ENCODE measurements at regions not wholly inside any gene's neighbourhood (a gene's known extent, or its start where the extent isn't known, plus 50 kb on each side); places are given as distances from the start of the nearest gene placed in this dataset.

- ChIA-PET CTCF (interaction anchor here (0.6 to 1.2 kb wide), 5 partner anchors 10 to 207 kb away, joined by 3 to 8 read pairs (median 4); no protein-coding TSS in a partner anchor), POLR2A (ENCODE audit: low non-redundant PET) (no interaction called here)
- no peak overlapping the region for H3K27ac ChIP-seq
- no peak for TF ChIP-seq CTCF (conservative IDR thresholded peaks at IDR 0.05; ENCODE audit: low read depth)
- DNase-seq (ENCODE audit: low spot score), result no peak
Observed at GRCh38 chr10:60649485-60650377, 128.5 kb upstream of the CDK1 start.

GRCh38 chr10:60648761-60649160, 129.5 kb upstream of the CDK1 start:
- no peak for DNase-seq (ENCODE audit: low spot score)
- no peak for TF ChIP-seq CTCF (conservative IDR thresholded peaks at IDR 0.05; ENCODE audit: low read depth)
- ChIA-PET POLR2A (ENCODE audit: low non-redundant PET) (no interaction called here), CTCF (interaction anchor here (0.6 to 1.2 kb wide), 6 partner anchors 11 to 509 kb away, joined by 3 to 8 read pairs (median 4); no protein-coding TSS in a partner anchor)
- H3K27ac ChIP-seq, result no peak overlapping the region

GRCh38 chr10:60646966-60647796, 131.1 kb upstream of the CDK1 start:
- ChIA-PET CTCF (interaction anchor here (0.6 to 1.6 kb wide), 7 partner anchors 17 to 643 kb away, joined by 3 to 17 read pairs (median 4); no protein-coding TSS in a partner anchor), POLR2A (ENCODE audit: low non-redundant PET) (no interaction called here)
- H3K27ac ChIP-seq, result no peak overlapping the region
- peak; percentile 69 for TF ChIP-seq CTCF (conservative IDR thresholded peaks at IDR 0.05; ENCODE audit: low read depth)
- DNase-seq (ENCODE audit: low spot score), result peak; percentile 44

- TF ChIP-seq CTCF (conservative IDR thresholded peaks at IDR 0.05; ENCODE audit: low read depth), result no peak
- ChIA-PET CTCF (interaction anchor here (0.6 to 1.6 kb wide), 3 partner anchors 122 to 205 kb away, joined by 4 to 17 read pairs (median 5); no protein-coding TSS in a partner anchor), POLR2A (ENCODE audit: low non-redundant PET) (interaction anchor here (0.7 kb wide), 1 partner anchor 1772 kb away, joined by 3 read pairs; no protein-coding TSS in a partner anchor)
- no peak for DNase-seq (ENCODE audit: low spot score)
- H3K27ac ChIP-seq, result no peak overlapping the region
Observed at GRCh38 chr10:60645980-60646379, 132.3 kb upstream of the CDK1 start.

- CTCF ChIA-PET, result no interaction called here
- DNase-seq (ENCODE audit: low spot score), result no peak
- no peak overlapping the region for H3K27ac ChIP-seq
- POLR2A ChIA-PET (ENCODE audit: low non-redundant PET), result no interaction called here
- TF ChIP-seq CTCF (conservative IDR thresholded peaks at IDR 0.05; ENCODE audit: low read depth), result no peak
Observed at GRCh38 chr10:60644436-60645130, 133.7 kb upstream of the CDK1 start.

- no peak overlapping the region for H3K27ac ChIP-seq
- CTCF ChIA-PET, result no interaction called here
- no peak for DNase-seq (ENCODE audit: low spot score)
- POLR2A ChIA-PET (ENCODE audit: low non-redundant PET), result no interaction called here
- no peak for TF ChIP-seq CTCF (conservative IDR thresholded peaks at IDR 0.05; ENCODE audit: low read depth)
Observed at GRCh38 chr10:60643874-60644273, 134.4 kb upstream of the CDK1 start.
